GM21528 (cell line): ENCODE measurements at regions not wholly inside any gene's neighbourhood (a gene's known extent, or its start where the extent isn't known, plus 50 kb on each side); places are given as distances from the start of the nearest gene placed in this dataset.

Source experiments
- ATAC-seq: cut with Tn5 transposase; IDR thresholded peaks from one replicate; pipeline ENCODE4 v1.9.1; 2021; ENCODE audit warnings: mild to moderate bottlenecking, moderate library complexity; ENCODE audit not compliant: unreplicated experiment, low FRiP score

DNA sequence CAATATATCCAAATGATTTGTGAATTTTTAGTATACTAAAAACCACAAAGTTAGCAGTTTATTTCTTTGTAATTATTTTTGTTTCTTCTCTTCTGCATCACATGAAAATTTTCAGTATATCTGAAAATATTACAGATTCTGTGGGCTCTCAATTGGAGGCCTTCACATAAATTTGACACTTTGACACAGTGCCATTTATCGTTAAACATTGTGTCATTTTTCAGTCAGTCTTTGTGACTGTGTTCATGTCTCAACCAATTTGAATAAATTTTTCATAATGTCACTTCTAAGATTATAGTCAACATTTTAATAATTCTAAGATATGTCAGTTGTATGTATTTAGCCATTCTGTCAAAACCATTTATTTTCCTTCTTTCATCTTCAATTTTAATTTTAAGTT lies 1303.0 kb downstream of the LRFN5 start:
- ATAC-seq, result no peak

DNA sequence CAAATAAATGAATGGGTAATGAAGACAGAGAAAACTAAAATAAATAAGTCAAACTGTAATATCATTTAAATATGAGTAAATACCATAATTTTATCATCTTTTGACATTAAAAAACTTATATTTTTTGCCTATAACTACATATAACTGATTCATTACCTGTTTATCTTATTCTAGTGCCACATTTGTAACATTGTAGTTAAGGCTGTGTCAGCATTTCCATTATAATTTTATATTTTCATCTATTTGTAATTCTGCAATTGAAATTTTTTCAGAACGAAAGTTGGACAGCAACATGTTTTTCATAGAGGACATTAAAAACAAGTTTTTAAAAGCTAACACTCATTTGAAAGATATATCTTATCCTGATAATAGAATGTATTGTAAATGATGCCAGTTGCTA lies 1286.5 kb downstream of the LRFN5 start:
- ATAC-seq, result no peak

DNA sequence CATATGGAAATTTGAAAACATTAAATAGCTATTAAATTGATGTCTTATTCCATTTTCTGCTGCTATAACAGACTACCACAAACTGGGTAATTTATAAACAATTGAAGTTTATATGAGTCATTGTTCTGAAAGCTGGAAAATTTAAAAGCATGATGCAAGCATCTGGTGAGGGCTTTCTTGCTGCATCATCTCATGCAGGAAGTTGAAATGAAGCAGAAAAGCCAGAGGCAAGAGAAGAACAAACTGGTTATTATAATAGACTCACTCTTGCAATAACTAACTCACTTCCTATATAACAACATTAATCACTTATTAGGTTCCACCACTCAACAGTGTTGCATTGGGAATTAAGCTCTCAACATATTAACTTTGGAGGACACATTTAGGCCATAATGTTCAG lies 1277.4 kb downstream of the LRFN5 start:
- ATAC-seq, result no peak

DNA sequence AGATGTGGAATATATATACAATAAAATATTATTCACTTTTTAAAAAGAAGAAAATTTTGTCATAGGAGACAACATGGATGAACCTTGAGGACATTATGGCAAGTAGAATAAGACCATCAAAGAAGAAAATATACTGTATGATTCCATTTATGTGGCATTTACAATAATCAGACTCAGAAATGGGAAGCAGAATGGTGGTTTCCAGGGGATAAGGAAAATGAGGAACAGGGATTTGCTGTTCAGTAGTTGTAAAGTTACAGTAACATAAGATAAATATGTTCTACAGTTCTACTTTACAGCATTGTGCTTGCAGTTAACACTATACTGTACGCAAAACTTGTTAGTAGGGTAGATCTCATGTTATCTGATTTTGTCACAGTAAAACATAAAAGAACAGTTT lies 1271.0 kb downstream of the LRFN5 start:
- ATAC-seq, result no peak

DNA sequence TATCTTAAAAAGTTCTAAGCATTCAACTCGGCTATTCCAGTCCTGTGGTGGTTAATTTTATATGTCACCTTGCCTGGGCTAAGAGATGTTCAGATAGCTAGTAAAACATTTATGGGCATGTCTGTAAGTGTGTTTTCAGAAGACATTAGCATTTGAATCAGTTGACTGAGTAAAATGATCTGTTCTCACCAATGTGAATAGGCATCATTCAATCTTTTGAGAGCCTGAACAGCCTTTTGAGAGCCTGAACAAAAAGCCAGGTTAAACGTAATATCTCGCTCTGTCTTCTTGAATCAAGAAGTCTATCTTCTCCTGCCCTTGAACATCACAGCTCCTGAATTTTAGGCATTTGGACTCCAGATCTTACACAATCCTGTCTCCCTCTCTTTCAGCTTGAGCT lies 1266.1 kb downstream of the LRFN5 start:
- no peak for ATAC-seq

DNA sequence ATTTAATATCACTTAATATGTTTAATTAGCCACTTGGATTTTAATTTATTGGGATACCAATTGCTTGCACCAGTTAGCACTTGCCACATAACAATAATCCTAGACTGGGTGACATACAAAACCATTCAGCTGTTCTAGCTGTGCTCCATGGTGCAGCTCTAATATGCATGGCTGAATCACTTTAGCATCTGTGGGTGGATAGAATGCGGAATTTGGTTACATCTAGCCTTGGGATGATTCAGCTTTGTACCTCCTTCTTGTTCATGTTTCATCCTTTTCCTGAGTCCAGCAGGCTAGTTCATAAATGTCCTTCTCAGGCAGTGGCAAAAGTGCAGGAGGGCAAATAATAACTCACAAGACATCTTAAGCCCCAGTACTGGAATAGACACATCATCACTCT lies 1263.0 kb downstream of the LRFN5 start:
- no peak for ATAC-seq

DNA sequence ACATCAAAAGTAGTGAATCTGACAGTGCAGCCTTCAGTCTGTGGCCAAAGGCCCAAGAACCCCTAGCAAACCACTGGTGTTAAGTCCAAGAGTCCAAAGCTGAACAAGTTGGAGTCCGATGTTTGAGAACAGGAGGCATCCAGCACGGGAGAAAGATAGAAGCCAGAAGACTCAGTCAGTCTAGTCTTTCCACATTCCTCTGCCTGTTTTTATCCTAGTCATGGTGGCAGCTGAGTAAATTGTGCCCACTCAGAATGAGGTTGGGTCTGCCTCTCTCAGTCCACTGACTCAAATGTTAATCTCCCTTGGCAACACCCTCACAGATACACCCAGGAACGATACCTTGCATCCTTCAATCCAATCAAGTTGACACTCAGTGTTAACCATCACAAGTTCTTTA lies 1255.4 kb downstream of the LRFN5 start:
- ATAC-seq, result no peak

DNA sequence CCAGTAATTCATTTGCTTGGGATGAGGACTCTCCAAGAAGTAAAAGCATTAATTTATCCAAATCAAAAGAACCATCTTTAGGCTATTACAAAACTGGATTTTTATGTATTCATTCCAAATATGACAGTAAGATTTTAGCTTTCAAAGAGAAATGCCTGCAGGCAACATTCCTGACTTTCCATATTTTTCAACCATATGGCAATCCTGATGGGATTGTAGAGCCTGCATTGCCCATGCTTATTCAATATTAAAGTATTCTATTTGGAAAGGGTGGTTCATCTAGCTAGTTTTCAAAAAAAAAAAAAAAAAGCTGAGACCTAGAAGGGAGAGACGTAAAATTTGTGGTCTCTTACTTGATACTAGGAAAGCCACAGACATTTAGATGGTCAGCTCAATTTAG lies 1253.7 kb downstream of the LRFN5 start:
- ATAC-seq, result no peak

DNA sequence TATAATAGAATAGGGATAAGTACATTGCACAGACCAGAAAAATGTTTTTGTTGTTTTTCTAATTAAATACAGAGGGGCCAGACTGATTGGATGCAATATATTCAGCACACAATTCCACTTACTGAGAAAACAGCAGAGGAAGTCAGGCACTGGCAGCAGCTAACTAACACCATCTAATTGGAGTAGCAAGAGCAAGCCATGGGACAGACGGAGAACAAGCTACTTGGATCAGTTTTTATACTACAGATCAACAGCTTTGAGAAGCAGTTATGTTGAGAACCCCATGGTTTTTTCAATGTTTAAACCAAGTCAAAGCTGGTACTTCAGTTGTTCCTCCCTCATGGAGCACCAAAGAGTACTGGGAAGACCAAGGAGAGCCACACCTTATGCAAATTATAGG lies 1249.4 kb downstream of the LRFN5 start:
- no peak for ATAC-seq

DNA sequence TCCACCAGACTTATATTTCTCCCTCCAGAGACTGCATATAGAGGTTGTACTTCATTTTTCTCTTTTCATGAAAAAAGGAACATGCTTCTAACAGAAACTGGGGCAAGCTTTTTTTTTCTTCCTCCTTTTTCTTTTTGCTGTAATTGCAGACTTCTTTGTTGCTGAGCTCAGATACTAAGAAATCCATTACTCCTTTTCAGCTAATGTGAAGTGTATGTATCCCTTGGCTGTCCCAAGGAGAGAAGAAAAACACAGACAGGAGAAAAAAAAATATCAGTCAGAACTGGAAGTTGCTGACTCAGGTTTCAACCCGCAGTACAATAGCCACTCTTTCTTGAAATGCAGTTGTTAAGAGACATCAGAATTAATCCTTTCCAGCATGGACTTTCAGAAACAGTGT lies 1248.4 kb downstream of the LRFN5 start:
- ATAC-seq, result no peak

DNA sequence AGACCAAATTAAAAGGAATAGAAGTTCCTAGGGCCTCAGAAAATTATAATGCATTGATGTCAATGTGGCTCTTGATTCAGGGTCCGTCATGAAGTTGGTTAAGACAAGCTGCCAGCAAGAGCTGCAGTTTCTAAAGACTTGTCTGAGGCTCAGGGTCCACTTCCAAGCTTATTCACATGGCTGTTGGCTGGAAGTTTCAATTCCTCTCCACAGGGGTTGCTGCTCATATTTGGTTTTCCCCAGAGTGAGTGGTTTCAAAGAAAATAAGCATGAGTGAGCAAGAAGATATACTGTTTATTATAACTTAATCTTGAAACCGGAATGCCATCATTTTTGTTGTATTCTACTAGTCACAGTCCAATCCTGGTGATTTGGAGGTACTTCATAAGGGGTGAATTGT lies 1247.4 kb downstream of the LRFN5 start:
- ATAC-seq, result no peak

DNA sequence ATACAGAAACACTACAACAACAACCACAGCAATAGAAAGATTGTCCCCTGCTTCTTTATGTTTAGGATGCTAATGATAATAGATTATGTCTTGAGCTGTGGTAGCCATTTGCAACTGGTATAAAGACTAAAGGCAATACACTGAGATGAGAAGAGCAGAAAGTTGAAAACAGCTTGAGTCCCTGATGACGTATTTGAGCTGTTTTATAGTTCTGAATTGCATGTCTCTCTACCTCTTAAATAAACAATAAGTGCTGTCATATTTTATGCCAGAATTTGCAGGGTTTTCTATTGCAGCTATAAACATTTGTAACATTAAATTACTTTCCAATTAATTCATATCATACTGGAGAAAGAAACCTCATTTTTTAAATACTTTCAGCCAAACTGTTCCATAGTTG lies 1242.0 kb downstream of the LRFN5 start:
- no peak for ATAC-seq

DNA sequence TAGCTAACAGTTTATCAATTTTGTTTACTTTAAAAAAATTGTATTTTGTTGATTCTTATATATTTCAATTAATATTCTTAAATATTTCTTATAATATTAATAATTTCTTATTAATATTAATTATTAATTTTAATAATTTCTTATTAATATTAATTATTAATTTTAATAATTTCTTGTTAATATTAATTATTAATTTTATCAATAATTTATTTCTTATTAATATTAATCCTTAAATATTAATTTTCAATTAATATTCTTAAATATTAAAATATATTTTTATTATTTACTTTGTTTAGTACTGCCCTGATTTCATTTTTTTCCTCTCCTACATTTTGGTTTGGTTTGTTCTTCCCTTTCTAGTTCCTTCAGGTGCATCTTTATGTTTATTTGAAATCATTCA lies 1208.1 kb downstream of the LRFN5 start:
- ATAC-seq, result no peak

DNA sequence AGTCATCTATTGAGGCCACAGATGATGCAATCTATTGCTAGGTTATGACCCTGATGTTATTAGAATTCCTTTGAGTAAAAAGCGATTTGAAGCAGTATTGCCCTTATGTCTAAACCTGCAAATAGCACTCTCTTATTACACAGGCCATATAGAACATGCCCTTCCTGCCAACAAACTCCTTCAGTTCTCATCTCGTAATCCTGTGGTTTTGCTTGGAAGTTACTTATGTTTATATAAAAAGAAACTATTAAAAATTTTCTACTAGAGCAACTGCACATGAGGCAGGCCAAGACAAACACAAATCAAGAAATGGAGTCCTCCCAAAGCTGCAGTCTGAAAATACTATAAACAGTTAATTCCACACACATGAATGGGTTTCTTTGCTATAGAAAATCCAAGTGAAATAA lies 1200.2 kb downstream of the LRFN5 start:
- ATAC-seq, result no peak

DNA sequence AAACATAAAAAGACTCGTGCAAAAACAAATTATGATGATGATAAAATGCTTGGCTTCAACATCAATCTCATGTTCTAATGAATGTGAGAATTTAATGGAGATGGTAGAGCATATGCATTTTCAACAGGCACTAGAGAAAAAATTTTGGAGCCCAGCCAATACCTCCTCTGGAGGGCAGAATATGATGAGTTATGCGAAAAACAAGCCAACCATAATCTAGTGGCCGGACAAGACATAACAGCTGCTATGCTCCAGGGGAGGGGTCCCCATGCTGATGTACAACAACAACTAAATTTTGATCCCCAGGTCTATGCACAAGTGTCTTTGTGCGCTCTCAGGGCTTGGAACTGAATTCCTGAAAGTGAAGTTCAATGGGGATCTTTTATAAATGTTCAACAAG lies 1197.5 kb downstream of the LRFN5 start:
- no peak for ATAC-seq

DNA sequence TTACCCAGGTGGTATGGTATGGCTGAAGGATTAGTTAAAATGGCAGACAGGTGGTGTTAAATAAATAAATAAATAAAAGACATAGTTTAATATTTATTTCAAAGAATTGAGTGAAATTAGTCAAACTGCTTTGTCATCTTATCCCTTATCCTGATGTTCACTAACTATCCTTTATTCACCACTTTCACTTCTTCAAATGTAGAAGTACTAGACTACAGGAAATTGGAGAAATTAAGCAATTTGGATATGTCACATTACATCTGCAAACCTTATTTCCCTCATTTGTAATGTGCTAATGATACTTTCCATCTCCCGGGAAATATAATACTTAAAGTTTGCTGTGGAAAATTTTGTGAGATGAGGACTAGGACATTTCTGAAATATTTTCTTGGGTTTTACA lies 1195.7 kb downstream of the LRFN5 start:
- ATAC-seq, result no peak

DNA sequence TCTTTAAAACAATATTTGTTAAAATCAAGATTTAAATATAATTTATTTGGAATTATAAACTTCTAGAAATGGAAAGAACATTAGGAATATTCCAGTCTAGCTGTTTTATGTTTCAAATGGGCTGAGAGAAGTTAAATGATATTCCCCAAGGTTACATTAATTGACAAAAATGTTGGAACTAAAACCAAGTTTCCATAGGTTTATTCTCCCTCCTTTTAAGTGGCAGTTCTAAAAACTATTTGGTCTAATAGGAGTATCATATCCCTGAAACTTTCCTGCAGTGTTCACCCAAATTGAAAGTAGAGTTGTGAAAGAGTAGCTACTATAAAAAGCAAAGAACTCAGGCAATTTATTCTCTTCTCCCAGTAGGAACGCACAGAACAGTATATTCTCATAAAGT lies 1185.5 kb downstream of the LRFN5 start:
- ATAC-seq, result no peak

DNA sequence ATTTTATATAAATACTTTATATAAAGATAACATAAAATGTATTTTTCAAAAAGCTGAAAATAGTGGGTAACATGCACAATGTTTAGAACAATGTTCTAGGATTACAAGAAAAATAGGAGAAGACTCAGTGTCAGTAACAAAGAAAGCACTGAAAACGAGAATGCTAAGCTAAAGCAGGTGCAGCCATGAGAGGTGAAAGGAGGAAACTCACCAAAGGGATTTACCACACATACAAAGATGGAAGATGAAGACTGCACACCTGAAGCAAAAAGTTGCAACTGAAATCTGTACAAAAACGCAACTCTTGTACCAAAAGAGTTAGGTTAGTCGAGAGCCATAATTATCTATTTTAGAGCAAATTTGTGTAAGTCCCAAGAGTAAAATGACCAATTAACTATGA lies 1176.1 kb downstream of the LRFN5 start:
- no peak for ATAC-seq

DNA sequence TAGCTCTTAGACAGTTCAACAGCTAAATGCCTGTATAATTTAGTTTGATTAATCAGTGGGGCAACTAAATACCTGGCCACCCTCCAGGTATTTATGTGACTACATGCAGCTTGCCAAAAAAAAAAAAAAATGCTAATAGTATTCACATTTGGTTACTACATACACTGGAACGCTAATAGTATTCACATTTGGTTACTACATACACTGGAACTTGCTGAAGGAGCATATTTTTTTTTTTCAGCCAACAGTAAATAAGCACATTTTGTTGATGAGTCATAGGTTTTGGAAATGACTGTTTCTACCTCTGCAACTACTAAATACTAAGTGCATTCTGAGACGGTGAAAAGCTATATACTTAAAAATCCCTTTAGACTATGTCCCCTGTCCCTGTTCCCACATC lies 1172.3 kb downstream of the LRFN5 start:
- ATAC-seq, result no peak

DNA sequence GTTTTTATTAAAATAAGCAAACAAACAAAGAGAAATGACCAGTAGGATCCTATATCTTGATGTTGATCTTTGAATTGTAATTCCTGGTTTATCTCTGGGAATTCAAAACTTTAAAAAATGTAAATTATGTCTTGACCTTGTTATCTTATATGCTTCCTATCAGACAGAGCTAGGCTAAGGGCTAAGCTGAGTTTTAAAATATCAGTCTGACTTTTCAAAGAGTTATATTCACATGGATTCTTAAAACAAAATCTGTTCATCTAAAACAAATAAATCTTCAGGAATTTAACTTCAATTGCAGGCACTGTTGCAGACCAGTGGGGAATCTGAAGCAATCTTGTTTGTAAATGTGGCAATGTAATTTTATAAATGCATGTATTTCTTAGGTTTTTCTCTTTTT lies 1144.1 kb downstream of the LRFN5 start:
- no peak for ATAC-seq

DNA sequence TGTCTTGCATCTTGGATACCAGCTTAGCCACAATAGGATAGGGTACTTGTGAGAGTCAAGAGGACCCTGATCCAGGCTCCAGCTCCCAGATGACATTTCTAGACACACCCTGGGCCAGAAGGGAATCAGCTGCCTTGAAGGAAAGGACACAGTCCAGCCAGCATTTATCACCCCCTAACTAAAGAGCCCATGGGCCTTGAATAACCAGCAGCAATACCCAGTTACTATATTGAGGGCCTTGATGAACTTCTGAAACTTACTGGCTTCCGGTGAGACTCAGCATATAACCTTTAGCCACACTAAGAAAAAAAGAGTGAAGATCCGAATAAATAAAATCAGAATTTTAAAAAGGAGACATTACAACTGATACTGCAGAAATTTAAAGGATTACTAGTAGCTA lies 1135.4 kb downstream of the LRFN5 start:
- no peak for ATAC-seq

DNA sequence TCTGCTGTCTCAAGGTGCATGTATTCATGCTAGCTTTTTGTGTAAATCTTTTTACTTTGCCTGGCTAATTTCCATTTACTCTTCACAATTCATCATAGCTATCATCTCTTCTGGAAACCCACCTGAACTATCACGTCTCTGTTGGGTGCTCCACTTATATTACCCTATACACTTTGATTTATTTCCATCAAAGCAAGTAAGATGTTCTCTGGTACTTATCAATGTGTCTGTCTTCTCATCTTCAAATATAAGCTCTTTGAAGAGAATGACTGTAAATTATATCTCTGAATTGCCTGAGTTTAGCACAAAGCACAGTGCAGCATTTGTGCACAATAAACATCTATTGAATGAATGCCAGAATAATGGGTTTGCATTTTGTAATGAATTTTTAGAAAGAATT lies 1129.7 kb downstream of the LRFN5 start:
- ATAC-seq, result no peak

DNA sequence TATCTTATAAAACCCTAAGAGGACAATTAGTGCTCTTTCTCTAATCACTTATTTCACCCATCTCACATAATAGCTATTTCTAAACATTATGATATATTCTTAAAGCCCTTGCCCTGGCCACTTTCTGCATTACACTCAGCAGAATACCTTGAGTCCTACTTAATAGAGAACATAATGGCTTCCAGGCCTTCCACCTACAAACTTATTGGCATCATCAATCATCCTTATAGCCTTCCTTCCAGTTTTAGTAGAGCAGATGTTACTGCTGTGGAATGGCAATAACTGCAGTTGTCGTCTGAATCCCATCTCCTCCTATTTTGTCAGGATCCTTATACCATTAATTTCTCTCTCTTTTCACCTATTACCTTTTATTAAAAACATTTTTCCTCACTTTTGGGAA lies 1127.4 kb downstream of the LRFN5 start:
- no peak for ATAC-seq

DNA sequence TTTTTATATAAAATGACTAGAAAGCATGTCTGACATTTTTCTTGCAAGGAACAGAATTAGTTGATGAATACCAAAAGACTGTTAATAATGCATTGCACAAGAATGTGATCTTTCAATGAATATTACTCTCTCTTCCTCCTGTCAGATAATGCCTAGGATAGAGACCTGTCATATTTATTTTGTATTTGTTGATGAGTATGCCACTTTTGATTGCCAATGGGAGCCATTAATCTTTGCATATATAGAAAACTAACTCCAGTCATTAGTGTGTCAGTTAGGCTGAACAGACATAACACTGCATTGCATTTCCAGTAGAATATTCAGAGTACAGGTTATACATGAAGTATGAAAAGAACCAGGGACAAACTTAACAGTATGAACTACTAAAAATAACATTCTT lies 1125.3 kb downstream of the LRFN5 start:
- ATAC-seq, result no peak
